GM19023 (cell line): ENCODE measurements at regions not wholly inside any gene's neighbourhood (a gene's known extent, or its start where the extent isn't known, plus 50 kb on each side); places are given as distances from the start of the nearest gene placed in this dataset.
"Not testable (repeated sequence)": the region's sequence is repeated elsewhere in the genome, so short reads cannot be mapped to it uniquely, and the experiment has no call there.

Experiments
- ATAC-seq: cut with Tn5 transposase; IDR thresholded peaks from one replicate; pipeline ENCODE4 v1.9.1; 2021; ENCODE audit warnings: mild to moderate bottlenecking, moderate library complexity; ENCODE audit not compliant: unreplicated experiment

GRCh38 chr18:73365018-73365417 is 497.2 kb upstream of the NETO1 start:
- no peak for ATAC-seq

- ATAC-seq: no peak
Measured at GRCh38 chr18:73355121-73355520, 487.3 kb upstream of the NETO1 start.

GRCh38 chr18:73352546-73352945 is 484.8 kb upstream of the NETO1 start:
- ATAC-seq: no peak

- no peak for ATAC-seq
Measured at GRCh38 chr18:73340135-73340977, 472.6 kb upstream of the NETO1 start.

- ATAC-seq: no peak
Measured at GRCh38 chr18:73331212-73331772, 463.5 kb upstream of the NETO1 start.

- ATAC-seq: not testable (repeated sequence)
Measured at GRCh38 chr18:73330106-73330505, 462.3 kb upstream of the NETO1 start.

- not testable (repeated sequence) for ATAC-seq
Measured at GRCh38 chr18:73324187-73324831, 456.5 kb upstream of the NETO1 start.

GRCh38 chr18:73318739-73319479 is 451.1 kb upstream of the NETO1 start:
- ATAC-seq: no peak

GRCh38 chr18:73316513-73316912 is 448.7 kb upstream of the NETO1 start:
- no peak for ATAC-seq

GRCh38 chr18:73315381-73315780 is 447.6 kb upstream of the NETO1 start:
- no peak for ATAC-seq

GRCh38 chr18:73313476-73313875 is 445.7 kb upstream of the NETO1 start:
- no peak for ATAC-seq

- no peak for ATAC-seq
Measured at GRCh38 chr18:73296686-73297085, 428.9 kb upstream of the NETO1 start.

GRCh38 chr18:73292156-73292555 is 424.4 kb upstream of the NETO1 start:
- ATAC-seq: no peak

GRCh38 chr18:73288813-73289212 is 421.0 kb upstream of the NETO1 start:
- no peak for ATAC-seq

GRCh38 chr18:73286584-73286983 is 418.8 kb upstream of the NETO1 start:
- no peak for ATAC-seq

GRCh38 chr18:73283788-73284187 is 416.0 kb upstream of the NETO1 start:
- ATAC-seq: no peak

- no peak for ATAC-seq
Measured at GRCh38 chr18:73283032-73283431, 415.2 kb upstream of the NETO1 start.

GRCh38 chr18:73279498-73279897 is 411.7 kb upstream of the NETO1 start:
- ATAC-seq: no peak

GRCh38 chr18:73274812-73275621 is 407.2 kb upstream of the NETO1 start:
- no peak for ATAC-seq

GRCh38 chr18:73270920-73271634 is 403.3 kb upstream of the NETO1 start:
- no peak for ATAC-seq
